Panc1 (cell line): ENCODE measurements at regions not wholly inside any gene's neighbourhood (a gene's known extent, or its start where the extent isn't known, plus 50 kb on each side); places are given as distances from the start of the nearest gene placed in this dataset.

Experiments
- ATAC-seq: fragments of 200-7000 bp; cut with Tn5 transposase; 2 replicates; pipeline ENCODE4 v1.9.1; 2020; ENCODE audit warnings: mild to moderate bottlenecking, moderate library complexity
- BruUV-seq: library from RNA; stranded (reverse); fragments of 400-500 nt; replicated peaks from 2 replicates; lab custom pipeline; 2021; lab: Mats Ljungman, UMichigan
- CTCF ChIA-PET: fragments of 300-600 bp; sonication (Branson Sonifier 250); formaldehyde crosslinking; loops from one replicate; lab custom pipeline; 2022; ENCODE audit warnings: antibody characterized with exemption; lab: Charles Lee
- POLR2A ChIA-PET: fragments of 300-600 bp; sonication (Branson Sonifier 250); formaldehyde crosslinking; loops from one replicate; lab custom pipeline; 2022; ENCODE audit warnings: antibody characterized with exemption; lab: Charles Lee
- DNase-seq: peaks from one replicate; pipeline ENCODE4 v3.0.0-alpha.2; 2010; ENCODE audit warnings: low read depth, low spot score
- H3K27ac ChIP-seq: 2 replicates; pipeline ENCODE4 v1.5.1; 2011; ENCODE audit warnings: mild to moderate bottlenecking, low read length, inconsistent platforms
- H3K27me3 ChIP-seq: fragments of 200-500 bp; sonication (Bioruptor generic); 2 replicates; pipeline ENCODE4 v1.6.0; 2014; ENCODE audit warnings: low read length, inconsistent platforms; ENCODE audit not compliant: control insufficient read depth, insufficient read depth
- H3K36me3 ChIP-seq: fragments of 200-500 bp; sonication (Bioruptor generic); 2 replicates; pipeline ENCODE4 v1.5.1; 2014; ENCODE audit warnings: inconsistent platforms, mild to moderate bottlenecking, low read length, moderate library complexity; ENCODE audit not compliant: control insufficient read depth, insufficient read depth
- H3K4me1 ChIP-seq: 2 replicates; pipeline ENCODE4 v1.5.1; 2011; ENCODE audit warnings: inconsistent platforms, mild to moderate bottlenecking, low read length, moderate library complexity; ENCODE audit not compliant: control insufficient read depth, insufficient read depth
- H3K4me3 ChIP-seq, 2 experiments: 2 replicates each; pipeline ENCODE4 v1.5.1; 2011 to 2012; ENCODE audit warnings: low read depth in 2 of 2, low read length in 2 of 2, mild to moderate bottlenecking in 2 of 2, inconsistent platforms in 1 of 2, moderate library complexity in 1 of 2
- H3K9me3 ChIP-seq: fragments of 200-500 bp; sonication (Bioruptor generic); 2 replicates; pipeline ENCODE4 v1.5.1; 2014; ENCODE audit warnings: low read depth, mild to moderate bottlenecking, inconsistent platforms, low read length, moderate library complexity; ENCODE audit not compliant: control insufficient read depth, insufficient read depth
- POLR2AphosphoS5 ChIP-seq: IDR thresholded peaks from 2 replicates; pipeline ENCODE4 v1.6.1; 2012; ENCODE audit warnings: mild to moderate bottlenecking, low read depth, low read length, moderate library complexity
- SIN3A ChIP-seq: IDR thresholded peaks from 2 replicates; pipeline ENCODE4 v1.6.1; 2012; ENCODE audit warnings: low read depth, mild to moderate bottlenecking, low read length, moderate library complexity, borderline replicate concordance; ENCODE audit not compliant: insufficient read depth
- TCF7L2 ChIP-seq: IDR thresholded peaks from 2 replicates; pipeline ENCODE4 v1.6.1; 2011; ENCODE audit warnings: mild to moderate bottlenecking, low read depth, low read length, inconsistent platforms
- in situ Hi-C: cut with HindIII; loops from 2 replicates; pipeline ENCODE4 v1.10.0; 2016; ENCODE audit warnings: low sequenced_read_pairs, low pct_unique_long_range_greater_than_20kb
- intact Hi-C: fragments of 100-400 bp; cut with micrococcal nuclease; formaldehyde crosslinking; loops from one replicate; pipeline ENCODE4 v1.10.0; 2022; ENCODE audit not compliant: unreplicated experiment
- TF ChIP-seq, protein P1 (sequence below): fragments of 450-650 bp; IDR thresholded peaks from 2 replicates; pipeline ENCODE4 v1.5.1; 2017; ENCODE audit warnings: mild to moderate bottlenecking
- TF ChIP-seq, protein P2 (sequence below), 2 experiments: IDR thresholded peaks; 2 replicates each; pipeline ENCODE4 v1.6.1; 2011 to 2012; ENCODE audit warnings: low read depth in 2 of 2, control low read depth in 1 of 2, low read length in 1 of 2, mild to moderate bottlenecking in 1 of 2, moderate library complexity in 1 of 2; ENCODE audit not compliant: insufficient read depth in 1 of 2

- CTCF ChIA-PET: no interaction called here
- DNase-seq (no peak), ATAC-seq (no peak)
- H3K4me3 ChIP-seq: no peak overlapping the region
- no peaks in the 10 kb centered on the region for H3K27me3 ChIP-seq
- TF ChIP-seq, protein P1, sequence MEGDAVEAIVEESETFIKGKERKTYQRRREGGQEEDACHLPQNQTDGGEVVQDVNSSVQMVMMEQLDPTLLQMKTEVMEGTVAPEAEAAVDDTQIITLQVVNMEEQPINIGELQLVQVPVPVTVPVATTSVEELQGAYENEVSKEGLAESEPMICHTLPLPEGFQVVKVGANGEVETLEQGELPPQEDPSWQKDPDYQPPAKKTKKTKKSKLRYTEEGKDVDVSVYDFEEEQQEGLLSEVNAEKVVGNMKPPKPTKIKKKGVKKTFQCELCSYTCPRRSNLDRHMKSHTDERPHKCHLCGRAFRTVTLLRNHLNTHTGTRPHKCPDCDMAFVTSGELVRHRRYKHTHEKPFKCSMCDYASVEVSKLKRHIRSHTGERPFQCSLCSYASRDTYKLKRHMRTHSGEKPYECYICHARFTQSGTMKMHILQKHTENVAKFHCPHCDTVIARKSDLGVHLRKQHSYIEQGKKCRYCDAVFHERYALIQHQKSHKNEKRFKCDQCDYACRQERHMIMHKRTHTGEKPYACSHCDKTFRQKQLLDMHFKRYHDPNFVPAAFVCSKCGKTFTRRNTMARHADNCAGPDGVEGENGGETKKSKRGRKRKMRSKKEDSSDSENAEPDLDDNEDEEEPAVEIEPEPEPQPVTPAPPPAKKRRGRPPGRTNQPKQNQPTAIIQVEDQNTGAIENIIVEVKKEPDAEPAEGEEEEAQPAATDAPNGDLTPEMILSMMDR: no peak
- TF ChIP-seq, protein P2, sequence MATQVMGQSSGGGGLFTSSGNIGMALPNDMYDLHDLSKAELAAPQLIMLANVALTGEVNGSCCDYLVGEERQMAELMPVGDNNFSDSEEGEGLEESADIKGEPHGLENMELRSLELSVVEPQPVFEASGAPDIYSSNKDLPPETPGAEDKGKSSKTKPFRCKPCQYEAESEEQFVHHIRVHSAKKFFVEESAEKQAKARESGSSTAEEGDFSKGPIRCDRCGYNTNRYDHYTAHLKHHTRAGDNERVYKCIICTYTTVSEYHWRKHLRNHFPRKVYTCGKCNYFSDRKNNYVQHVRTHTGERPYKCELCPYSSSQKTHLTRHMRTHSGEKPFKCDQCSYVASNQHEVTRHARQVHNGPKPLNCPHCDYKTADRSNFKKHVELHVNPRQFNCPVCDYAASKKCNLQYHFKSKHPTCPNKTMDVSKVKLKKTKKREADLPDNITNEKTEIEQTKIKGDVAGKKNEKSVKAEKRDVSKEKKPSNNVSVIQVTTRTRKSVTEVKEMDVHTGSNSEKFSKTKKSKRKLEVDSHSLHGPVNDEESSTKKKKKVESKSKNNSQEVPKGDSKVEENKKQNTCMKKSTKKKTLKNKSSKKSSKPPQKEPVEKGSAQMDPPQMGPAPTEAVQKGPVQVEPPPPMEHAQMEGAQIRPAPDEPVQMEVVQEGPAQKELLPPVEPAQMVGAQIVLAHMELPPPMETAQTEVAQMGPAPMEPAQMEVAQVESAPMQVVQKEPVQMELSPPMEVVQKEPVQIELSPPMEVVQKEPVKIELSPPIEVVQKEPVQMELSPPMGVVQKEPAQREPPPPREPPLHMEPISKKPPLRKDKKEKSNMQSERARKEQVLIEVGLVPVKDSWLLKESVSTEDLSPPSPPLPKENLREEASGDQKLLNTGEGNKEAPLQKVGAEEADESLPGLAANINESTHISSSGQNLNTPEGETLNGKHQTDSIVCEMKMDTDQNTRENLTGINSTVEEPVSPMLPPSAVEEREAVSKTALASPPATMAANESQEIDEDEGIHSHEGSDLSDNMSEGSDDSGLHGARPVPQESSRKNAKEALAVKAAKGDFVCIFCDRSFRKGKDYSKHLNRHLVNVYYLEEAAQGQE (IDR thresholded peaks at IDR 0.05; ENCODE audit: insufficient read depth in 1 of 2, low read depth in 2 of 2, low read length in 1 of 2): no peak
- no peak for TF ChIP-seq SIN3A
- no peak for TF ChIP-seq POLR2AphosphoS5
- TF ChIP-seq TCF7L2: no peak
- in situ Hi-C loops (no loop called here), intact Hi-C loops (no loop called here)
- BruUV-seq: no TSS peak
- H3K9me3 ChIP-seq: no peaks in the 10 kb centered on the region
- H3K4me1 ChIP-seq: no peaks in the 10 kb centered on the region
- POLR2A ChIA-PET: no interaction called here
- H3K27ac ChIP-seq: no peak overlapping the region
- H3K36me3 ChIP-seq: no peaks in the 10 kb centered on the region
Observed at GRCh38 chr4:156556336-156556735, 415.3 kb downstream of the PDGFC start.

DNA sequence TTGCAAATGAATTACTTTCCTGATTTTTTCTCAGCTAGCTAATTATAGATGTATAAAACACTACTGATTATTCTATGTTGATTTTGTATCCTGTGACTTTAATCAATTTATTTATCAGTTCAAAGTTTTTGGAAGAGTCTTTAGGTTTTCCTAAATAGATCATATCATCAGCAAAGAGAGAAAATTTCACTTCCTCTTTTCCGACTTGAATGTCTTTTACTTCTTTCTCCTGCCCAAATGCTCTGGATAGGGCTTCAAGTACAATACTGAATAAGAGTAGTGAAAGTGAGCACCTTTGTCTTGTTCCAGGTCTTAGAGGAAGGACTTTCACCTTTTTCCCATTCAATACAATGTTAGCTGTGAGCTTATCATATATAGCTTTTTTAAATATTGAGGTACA lies 417.9 kb downstream of the PDGFC start:
- DNase-seq (no peak), ATAC-seq (no peak)
- H3K27me3 ChIP-seq: no peaks in the 10 kb centered on the region
- ChIA-PET POLR2A (no interaction called here), CTCF (no interaction called here)
- TF ChIP-seq SIN3A (no peak), TCF7L2 (no peak), POLR2AphosphoS5 (no peak)
- TF ChIP-seq, protein P1: no peak
- TF ChIP-seq, protein P2 (IDR thresholded peaks at IDR 0.05; ENCODE audit: insufficient read depth in 1 of 2, low read depth in 2 of 2, low read length in 1 of 2): no peak
- no TSS peak for BruUV-seq
- no peaks in the 10 kb centered on the region for H3K36me3 ChIP-seq
- no peak overlapping the region for H3K4me3 ChIP-seq
- H3K9me3 ChIP-seq: no peaks in the 10 kb centered on the region
- H3K27ac ChIP-seq: no peak overlapping the region
- intact Hi-C loops (no loop called here), in situ Hi-C loops (no loop called here)
- no peaks in the 10 kb centered on the region for H3K4me1 ChIP-seq
